Tibial artery (tissue), 4 donors: ENCODE measurements at regions not wholly inside any gene's neighbourhood (a gene's known extent, or its start where the extent isn't known, plus 50 kb on each side); places are given as distances from the start of the nearest gene placed in this dataset.

Experiments
- DNase-seq, 2 donors: peaks; one replicate each; pipeline ENCODE4 v3.0.0-alpha.2; 2019
- H3K27ac ChIP-seq, 2 donors: fragments of 200-600 bp; sonication (generic) in 1 of 2; 1 replicate in 1 of 2; 2 replicates in 1 of 2; pipeline ENCODE4 v1.5.1; 2018 to 2019; ENCODE audit warnings: mild to moderate bottlenecking in 1 of 2
- H3K27me3 ChIP-seq, 2 donors: fragments of 200-600 bp; sonication (generic) in 1 of 2; one replicate each; pipeline versions ENCODE4 v1.5.1 to v1.6.0; 2016 to 2019
- H3K36me3 ChIP-seq, 3 donors: fragments of 200-600 bp; sonication (generic) in 2 of 3; one replicate each; pipeline ENCODE4 v1.5.1; 2016 to 2019; ENCODE audit warnings: mild to moderate bottlenecking in 2 of 3
- H3K4me1 ChIP-seq, 4 donors: fragments of 200-600 bp; sonication (generic) in 2 of 4; 1 replicate in 3 of 4; 2 replicates in 1 of 4; pipeline ENCODE4 v1.5.1; 2016 to 2019
- H3K4me3 ChIP-seq, 2 donors: fragments of 200-600 bp; sonication (generic) in 1 of 2; 1 replicate in 1 of 2; 2 replicates in 1 of 2; pipeline ENCODE4 v1.5.1; 2018 to 2019; ENCODE audit warnings: mild to moderate bottlenecking in 2 of 2
- H3K9me3 ChIP-seq, 3 donors: fragments of 200-600 bp; sonication (generic) in 1 of 3; one replicate each; pipeline ENCODE4 v1.5.1; 2016 to 2019
- CTCF ChIP-seq, 2 experiments: fragments of 200-600 bp in 1 of 2; fragments of 450-650 bp in 1 of 2; IDR thresholded peaks; one replicate each; pipeline ENCODE4 v1.5.1; 2017 to 2019; ENCODE audit warnings: antibody characterized with exemption in 2 of 2, mild to moderate bottlenecking in 1 of 2, moderate library complexity in 1 of 2
- intact Hi-C: fragments of 100-400 bp; cut with DNase I; formaldehyde crosslinking; loops from one replicate; pipeline ENCODE4 v1.15.0; 2023; ENCODE audit warnings: low total_unique reads

GRCh38 chr5:13188371-13188770, 756.1 kb downstream of the DNAH5 start:
- Histone ChIP-seq H3K36me3 (no peaks in the 10 kb centered on the region), H3K4me1 (no peaks in the 10 kb centered on the region), H3K9me3 (no peaks in the 10 kb centered on the region), H3K27me3 (no peaks in the 10 kb centered on the region), H3K27ac (no peak overlapping the region), H3K4me3 (no peak overlapping the region)
- intact Hi-C loops: no loop called here
- DNase-seq: peak in 1 of 2 donors; percentile 27
- TF ChIP-seq CTCF (IDR thresholded peaks at IDR 0.05): no peak

GRCh38 chr5:13187186-13187585, 757.3 kb downstream of the DNAH5 start:
- no peak overlapping the region for H3K27ac ChIP-seq
- no peak for TF ChIP-seq CTCF (IDR thresholded peaks at IDR 0.05)
- intact Hi-C loops: no loop called here
- no peaks in the 10 kb centered on the region for H3K9me3 ChIP-seq
- H3K36me3 ChIP-seq: no peaks in the 10 kb centered on the region
- no peaks in the 10 kb centered on the region for H3K27me3 ChIP-seq
- H3K4me3 ChIP-seq: no peak overlapping the region
- H3K4me1 ChIP-seq: no peaks in the 10 kb centered on the region
- DNase-seq: no peak

GRCh38 chr5:13186177-13186576, 758.3 kb downstream of the DNAH5 start:
- intact Hi-C loops: no loop called here
- no peak overlapping the region for H3K27ac ChIP-seq
- no peak overlapping the region for H3K4me3 ChIP-seq
- H3K9me3 ChIP-seq: no peaks in the 10 kb centered on the region
- no peaks in the 10 kb centered on the region for H3K4me1 ChIP-seq
- no peaks in the 10 kb centered on the region for H3K36me3 ChIP-seq
- no peak for TF ChIP-seq CTCF (IDR thresholded peaks at IDR 0.05)
- no peak for DNase-seq
- H3K27me3 ChIP-seq: no peaks in the 10 kb centered on the region

- intact Hi-C loops: no loop called here
- TF ChIP-seq CTCF (IDR thresholded peaks at IDR 0.05): no peak
- Histone ChIP-seq H3K27ac (no peak overlapping the region), H3K9me3 (no peaks in the 10 kb centered on the region), H3K36me3 (no peaks in the 10 kb centered on the region), H3K27me3 (no peaks in the 10 kb centered on the region), H3K4me1 (no peaks in the 10 kb centered on the region), H3K4me3 (no peak overlapping the region)
- no peak for DNase-seq
These were observed 764.9 kb downstream of the DNAH5 start for GRCh38 chr5:13179407-13180087.

- intact Hi-C loops: no loop called here
- TF ChIP-seq CTCF (IDR thresholded peaks at IDR 0.05): no peak
- no peak overlapping the region for H3K27ac ChIP-seq
- no peak overlapping the region for H3K4me3 ChIP-seq
- no peaks in the 10 kb centered on the region for H3K9me3 ChIP-seq
- no peaks in the 10 kb centered on the region for H3K4me1 ChIP-seq
- no peaks in the 10 kb centered on the region for H3K27me3 ChIP-seq
- DNase-seq: no peak
- no peaks in the 10 kb centered on the region for H3K36me3 ChIP-seq
These were observed 800.9 kb downstream of the DNAH5 start for GRCh38 chr5:13143630-13144029.

- intact Hi-C loops: no loop called here
- H3K9me3 ChIP-seq: no peaks in the 10 kb centered on the region
- TF ChIP-seq CTCF (IDR thresholded peaks at IDR 0.05): no peak
- no peak overlapping the region for H3K27ac ChIP-seq
- H3K36me3 ChIP-seq: no peaks in the 10 kb centered on the region
- no peaks in the 10 kb centered on the region for H3K4me1 ChIP-seq
- no peak for DNase-seq
- H3K27me3 ChIP-seq: no peaks in the 10 kb centered on the region
- no peak overlapping the region for H3K4me3 ChIP-seq
These were observed 801.3 kb downstream of the DNAH5 start for GRCh38 chr5:13143214-13143613.
